ENCODE measurements at regions not wholly inside any gene's neighbourhood (a gene's known extent, or its start where the extent isn't known, plus 50 kb on each side); places are given as distances from the start of the nearest gene placed in this dataset.
"Not testable (repeated sequence)": the region's sequence is repeated elsewhere in the genome, so short reads cannot be mapped to it uniquely, and the experiment has no call there.

- H3K4me1 Mint-ChIP-seq (ENCODE audit: low read depth), result no peaks in the 10 kb centered on the region
- H3K27ac Mint-ChIP-seq, result no peak overlapping the region
- H3K9me3 Mint-ChIP-seq, result peaks cover 0 to under 1% of the 10 kb centered on the region in 2 donors
- no peak overlapping the region for H3K4me3 Mint-ChIP-seq
- no peak for DNase-seq
- H3K27me3 Mint-ChIP-seq (ENCODE audit: low read depth), result peaks cover 15% of the 10 kb centered on the region
- no peak for ATAC-seq (replicated peaks in 1 of 2)
- H3K36me3 Mint-ChIP-seq (ENCODE audit: insufficient read depth in 2 of 2), result no peaks in the 10 kb centered on the region
Observed at GRCh38 chr2:239644011-239644410, 243.2 kb upstream of the HDAC4 start.

GRCh38 chr2:239642406-239643004, 241.7 kb upstream of the HDAC4 start:
- H3K27me3 Mint-ChIP-seq (ENCODE audit: low read depth), result peaks cover 5% of the 10 kb centered on the region
- ATAC-seq (replicated peaks in 1 of 2) (no peak), DNase-seq (no peak)
- no peaks in the 10 kb centered on the region for H3K4me1 Mint-ChIP-seq (ENCODE audit: low read depth)
- H3K27ac Mint-ChIP-seq, result no peak overlapping the region
- H3K36me3 Mint-ChIP-seq (ENCODE audit: insufficient read depth in 2 of 2), result no peaks in the 10 kb centered on the region
- no peak overlapping the region for H3K4me3 Mint-ChIP-seq
- H3K9me3 Mint-ChIP-seq, result no peaks in the 10 kb centered on the region

GRCh38 chr2:239641904-239642303, 241.1 kb upstream of the HDAC4 start:
- H3K4me1 Mint-ChIP-seq (ENCODE audit: low read depth); H3K9me3 Mint-ChIP-seq; H3K27ac Mint-ChIP-seq; ATAC-seq (replicated peaks in 1 of 2); H3K27me3 Mint-ChIP-seq (ENCODE audit: low read depth); DNase-seq; H3K36me3 Mint-ChIP-seq (ENCODE audit: insufficient read depth in 2 of 2); H3K4me3 Mint-ChIP-seq: not testable (repeated sequence)

- Mint-ChIP-seq H3K9me3 (peaks cover 0 to 2% of the 10 kb centered on the region in 2 donors), H3K4me3 (no peak overlapping the region), H3K27ac (no peak overlapping the region), H3K4me1 (ENCODE audit: low read depth) (peaks cover 7% of the 10 kb centered on the region), H3K36me3 (ENCODE audit: insufficient read depth in 2 of 2) (no peaks in the 10 kb centered on the region), H3K27me3 (ENCODE audit: low read depth) (no peaks in the 10 kb centered on the region)
- ATAC-seq (replicated peaks in 1 of 2) (no peak), DNase-seq (no peak)
Observed at GRCh38 chr2:239640676-239641578, 240.1 kb upstream of the HDAC4 start.

- H3K27ac Mint-ChIP-seq, result no peak overlapping the region
- peaks cover 7% of the 10 kb centered on the region for H3K4me1 Mint-ChIP-seq (ENCODE audit: low read depth)
- no peaks in the 10 kb centered on the region for H3K27me3 Mint-ChIP-seq (ENCODE audit: low read depth)
- H3K36me3 Mint-ChIP-seq (ENCODE audit: insufficient read depth in 2 of 2), result no peaks in the 10 kb centered on the region
- ATAC-seq (replicated peaks in 1 of 2), result no peak
- H3K4me3 Mint-ChIP-seq, result no peak overlapping the region
- no peak for DNase-seq
- H3K9me3 Mint-ChIP-seq, result peaks cover 0 to 2% of the 10 kb centered on the region in 2 donors
Observed at GRCh38 chr2:239640210-239640609, 239.4 kb upstream of the HDAC4 start.

- no peak overlapping the region for H3K27ac Mint-ChIP-seq
- DNase-seq, result no peak
Observed at GRCh38 chr2:239639421-239640185, 238.8 kb upstream of the HDAC4 start.

GRCh38 chr2:239638376-239638775, 237.6 kb upstream of the HDAC4 start:
- Mint-ChIP-seq H3K9me3 (peaks cover 0 to 4% of the 10 kb centered on the region in 2 donors), H3K27ac (no peak overlapping the region), H3K4me3 (no peak overlapping the region), H3K36me3 (ENCODE audit: insufficient read depth in 2 of 2) (no peaks in the 10 kb centered on the region), H3K4me1 (ENCODE audit: low read depth) (peaks cover 7% of the 10 kb centered on the region), H3K27me3 (ENCODE audit: low read depth) (no peaks in the 10 kb centered on the region)
- no peak for ATAC-seq (replicated peaks in 1 of 2)
- no peak for DNase-seq

More at GRCh38 chr2:239639421-239640185, 238.8 kb upstream of the HDAC4 start:
- Mint-ChIP-seq H3K4me3 (no peak overlapping the region), H3K4me1 (ENCODE audit: low read depth) (peaks cover 7% of the 10 kb centered on the region), H3K9me3 (peaks cover 0 to 3% of the 10 kb centered on the region in 2 donors), H3K27me3 (ENCODE audit: low read depth) (no peaks in the 10 kb centered on the region), H3K36me3 (ENCODE audit: insufficient read depth in 2 of 2) (no peaks in the 10 kb centered on the region)
- ATAC-seq (replicated peaks in 1 of 2), result no peak

GRCh38 chr2:239636808-239637207, 236.0 kb upstream of the HDAC4 start:
- peaks cover 0 to 4% of the 10 kb centered on the region in 2 donors for H3K9me3 Mint-ChIP-seq
- no peak overlapping the region for H3K4me3 Mint-ChIP-seq
- DNase-seq, result no peak
- H3K27ac Mint-ChIP-seq, result no peak overlapping the region
- no peaks in the 10 kb centered on the region for H3K27me3 Mint-ChIP-seq (ENCODE audit: low read depth)
- H3K36me3 Mint-ChIP-seq (ENCODE audit: insufficient read depth in 2 of 2), result no peaks in the 10 kb centered on the region
- peaks cover 7% of the 10 kb centered on the region for H3K4me1 Mint-ChIP-seq (ENCODE audit: low read depth)
- ATAC-seq (replicated peaks in 1 of 2), result peak in 1 of 2 donors; percentile 45

- H3K36me3 Mint-ChIP-seq (ENCODE audit: insufficient read depth in 2 of 2), result no peaks in the 10 kb centered on the region
- no peak overlapping the region for H3K4me3 Mint-ChIP-seq
- ATAC-seq (replicated peaks in 1 of 2), result no peak
- H3K4me1 Mint-ChIP-seq (ENCODE audit: low read depth), result peaks cover 19% of the 10 kb centered on the region
- H3K9me3 Mint-ChIP-seq, result peaks cover 0 to 4% of the 10 kb centered on the region in 2 donors
- no peak for DNase-seq
- no peak overlapping the region for H3K27ac Mint-ChIP-seq
- no peaks in the 10 kb centered on the region for H3K27me3 Mint-ChIP-seq (ENCODE audit: low read depth)
Observed at GRCh38 chr2:239634769-239635168, 233.9 kb upstream of the HDAC4 start.

GRCh38 chr2:239630618-239631286, 229.9 kb upstream of the HDAC4 start:
- Mint-ChIP-seq H3K27me3 (ENCODE audit: low read depth) (no peaks in the 10 kb centered on the region), H3K4me1 (ENCODE audit: low read depth) (peaks cover 34% of the 10 kb centered on the region), H3K27ac (no peak overlapping the region), H3K4me3 (no peak overlapping the region), H3K36me3 (ENCODE audit: insufficient read depth in 2 of 2) (no peaks in the 10 kb centered on the region), H3K9me3 (peaks cover 0 to 2% of the 10 kb centered on the region in 2 donors)
- DNase-seq (no peak), ATAC-seq (replicated peaks in 1 of 2) (peak in 1 of 2 donors; percentile 44)

GRCh38 chr2:239629926-239630617, 229.3 kb upstream of the HDAC4 start:
- no peaks in the 10 kb centered on the region for H3K36me3 Mint-ChIP-seq (ENCODE audit: insufficient read depth in 2 of 2)
- ATAC-seq (replicated peaks in 1 of 2) (peak in 1 of 2 donors; percentile 49), DNase-seq (no peak)
- H3K4me3 Mint-ChIP-seq, result no peak overlapping the region
- H3K27ac Mint-ChIP-seq, result no peak overlapping the region
- H3K27me3 Mint-ChIP-seq (ENCODE audit: low read depth), result no peaks in the 10 kb centered on the region
- H3K9me3 Mint-ChIP-seq, result peaks cover 0 to 2% of the 10 kb centered on the region in 2 donors
- H3K4me1 Mint-ChIP-seq (ENCODE audit: low read depth), result peaks cover 38% of the 10 kb centered on the region

GRCh38 chr2:239626961-239627592, 226.3 kb upstream of the HDAC4 start:
- no peaks in the 10 kb centered on the region for H3K36me3 Mint-ChIP-seq (ENCODE audit: insufficient read depth in 2 of 2)
- no peaks in the 10 kb centered on the region for H3K9me3 Mint-ChIP-seq
- H3K4me3 Mint-ChIP-seq, result no peak overlapping the region
- DNase-seq (no peak), ATAC-seq (replicated peaks in 1 of 2) (no peak)
- peaks cover 62% of the 10 kb centered on the region for H3K4me1 Mint-ChIP-seq (ENCODE audit: low read depth)
- no peaks in the 10 kb centered on the region for H3K27me3 Mint-ChIP-seq (ENCODE audit: low read depth)
- no peak overlapping the region for H3K27ac Mint-ChIP-seq
